Colonic mucosa (tissue), 4 donors: ENCODE measurements at regions not wholly inside any gene's neighbourhood (a gene's known extent, or its start where the extent isn't known, plus 50 kb on each side); places are given as distances from the start of the nearest gene placed in this dataset.

Source experiments
- DNase-seq: peaks from one replicate; pipeline ENCODE4 v3.0.0-alpha.2; 2020
- H3K27ac ChIP-seq: fragments of 200-600 bp; one replicate; pipeline ENCODE4 v1.8.0; 2021
- H3K27me3 ChIP-seq: fragments of 200-600 bp; one replicate; pipeline ENCODE4 v1.8.0; 2021
- H3K36me3 ChIP-seq: fragments of 200-600 bp; one replicate; pipeline ENCODE4 v1.8.0; 2021
- H3K4me1 ChIP-seq: fragments of 200-600 bp; one replicate; pipeline ENCODE4 v1.8.0; 2021; ENCODE audit warnings: mild to moderate bottlenecking
- H3K4me3 ChIP-seq: fragments of 200-600 bp; one replicate; pipeline ENCODE4 v1.8.0; 2021
- H3K9ac ChIP-seq, 2 donors: one replicate each; pipeline ENCODE4 v1.7.0; 2013; ENCODE audit warnings: control low read depth in 2 of 2, low read depth in 2 of 2, low read length in 2 of 2
- H3K9me3 ChIP-seq: fragments of 200-600 bp; one replicate; pipeline ENCODE4 v1.8.0; 2021
- intact Hi-C: fragments of 100-400 bp; cut with DNase I; formaldehyde crosslinking; loops from one replicate; pipeline ENCODE4 v1.14.1; 2022
- TF ChIP-seq, protein P1 (sequence below): fragments of 200-600 bp; IDR thresholded peaks from one replicate; pipeline ENCODE4 v1.8.0; 2022; ENCODE audit warnings: antibody characterized with exemption, mild to moderate bottlenecking
- donor health status: healthy.
- donor health status: DM: no; HTN: no; CAD: no.
- donor health status: DM: no; HTN: no; CAD: no.

DNA sequence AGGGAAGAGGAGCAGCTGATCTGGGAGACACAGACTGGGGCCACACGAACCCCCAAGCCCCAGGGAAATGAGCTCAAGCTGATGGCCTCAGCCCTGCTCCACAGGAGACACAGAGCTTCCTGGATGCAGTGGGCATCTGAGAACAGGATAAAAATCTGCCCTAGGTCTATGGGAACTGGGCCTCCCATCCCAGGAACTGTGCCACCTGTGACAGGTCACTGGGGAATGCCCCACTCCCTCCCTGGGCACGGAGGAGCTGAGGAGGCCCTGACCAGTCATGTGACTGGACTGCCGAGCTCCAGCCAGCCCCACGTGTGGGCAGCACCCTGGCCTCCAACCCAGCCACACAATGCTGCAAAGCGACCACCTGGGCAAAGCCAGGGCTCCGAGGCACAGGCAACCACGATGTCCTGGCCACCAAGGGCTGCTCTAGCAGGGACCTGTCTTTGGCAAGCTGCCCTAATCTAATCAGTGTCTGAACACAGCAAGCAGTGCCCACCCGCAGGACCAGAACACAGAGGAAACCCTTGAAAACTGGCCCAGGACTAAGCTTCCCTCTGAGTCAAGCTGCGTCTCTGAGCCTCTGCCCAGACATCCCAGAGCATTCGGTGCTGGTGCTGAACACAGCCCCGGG is 57.8 kb upstream of the ID2 start:
- no peak for DNase-seq
- Histone ChIP-seq H3K4me1 (peaks cover 7% of the 10 kb centered on the region), H3K27me3 (no peaks in the 10 kb centered on the region), H3K9ac (no peak overlapping the region), H3K4me3 (no peak overlapping the region), H3K27ac (no peak overlapping the region), H3K36me3 (no peaks in the 10 kb centered on the region), H3K9me3 (no peaks in the 10 kb centered on the region)
- intact Hi-C loops = no loop called here
- TF ChIP-seq, protein P1, sequence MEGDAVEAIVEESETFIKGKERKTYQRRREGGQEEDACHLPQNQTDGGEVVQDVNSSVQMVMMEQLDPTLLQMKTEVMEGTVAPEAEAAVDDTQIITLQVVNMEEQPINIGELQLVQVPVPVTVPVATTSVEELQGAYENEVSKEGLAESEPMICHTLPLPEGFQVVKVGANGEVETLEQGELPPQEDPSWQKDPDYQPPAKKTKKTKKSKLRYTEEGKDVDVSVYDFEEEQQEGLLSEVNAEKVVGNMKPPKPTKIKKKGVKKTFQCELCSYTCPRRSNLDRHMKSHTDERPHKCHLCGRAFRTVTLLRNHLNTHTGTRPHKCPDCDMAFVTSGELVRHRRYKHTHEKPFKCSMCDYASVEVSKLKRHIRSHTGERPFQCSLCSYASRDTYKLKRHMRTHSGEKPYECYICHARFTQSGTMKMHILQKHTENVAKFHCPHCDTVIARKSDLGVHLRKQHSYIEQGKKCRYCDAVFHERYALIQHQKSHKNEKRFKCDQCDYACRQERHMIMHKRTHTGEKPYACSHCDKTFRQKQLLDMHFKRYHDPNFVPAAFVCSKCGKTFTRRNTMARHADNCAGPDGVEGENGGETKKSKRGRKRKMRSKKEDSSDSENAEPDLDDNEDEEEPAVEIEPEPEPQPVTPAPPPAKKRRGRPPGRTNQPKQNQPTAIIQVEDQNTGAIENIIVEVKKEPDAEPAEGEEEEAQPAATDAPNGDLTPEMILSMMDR = no peak

DNA sequence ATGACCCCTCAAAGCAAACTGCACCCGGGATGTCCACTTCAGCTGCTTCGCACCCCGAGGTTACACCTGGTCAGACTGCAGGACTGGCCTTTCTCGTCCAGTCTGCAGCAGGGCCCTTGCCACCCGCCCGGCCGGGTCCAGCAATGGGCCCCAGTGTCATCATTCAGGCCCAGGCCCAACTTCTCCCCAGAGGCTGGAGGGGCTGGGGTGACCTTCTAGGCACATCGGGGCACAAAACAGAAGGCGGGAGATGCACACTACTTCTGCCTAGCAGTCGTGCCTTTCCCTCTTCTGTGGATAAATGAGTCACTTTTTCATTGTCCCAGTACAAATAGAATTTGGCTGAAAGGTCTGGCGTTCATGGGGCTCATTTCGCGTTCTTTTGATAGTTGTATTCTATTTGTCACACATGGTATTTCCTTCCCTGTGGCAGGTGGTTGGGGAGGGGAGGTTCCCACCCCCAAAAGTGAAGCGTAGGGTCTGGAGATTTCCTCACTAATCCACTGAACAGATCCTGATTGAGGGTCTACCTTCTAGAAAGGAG is 56.9 kb upstream of the ID2 start:
- Histone ChIP-seq H3K36me3 (no peaks in the 10 kb centered on the region), H3K4me1 (peaks cover 7% of the 10 kb centered on the region), H3K27ac (no peak overlapping the region), H3K4me3 (no peak overlapping the region), H3K27me3 (no peaks in the 10 kb centered on the region), H3K9ac (no peak overlapping the region), H3K9me3 (no peaks in the 10 kb centered on the region)
- intact Hi-C loops = loop anchor here (5.0 kb wide), 1 partner anchor 57 kb away; the partner anchor contains the start of gene ID2
- TF ChIP-seq, protein P1 = no peak
- no peak for DNase-seq

DNA sequence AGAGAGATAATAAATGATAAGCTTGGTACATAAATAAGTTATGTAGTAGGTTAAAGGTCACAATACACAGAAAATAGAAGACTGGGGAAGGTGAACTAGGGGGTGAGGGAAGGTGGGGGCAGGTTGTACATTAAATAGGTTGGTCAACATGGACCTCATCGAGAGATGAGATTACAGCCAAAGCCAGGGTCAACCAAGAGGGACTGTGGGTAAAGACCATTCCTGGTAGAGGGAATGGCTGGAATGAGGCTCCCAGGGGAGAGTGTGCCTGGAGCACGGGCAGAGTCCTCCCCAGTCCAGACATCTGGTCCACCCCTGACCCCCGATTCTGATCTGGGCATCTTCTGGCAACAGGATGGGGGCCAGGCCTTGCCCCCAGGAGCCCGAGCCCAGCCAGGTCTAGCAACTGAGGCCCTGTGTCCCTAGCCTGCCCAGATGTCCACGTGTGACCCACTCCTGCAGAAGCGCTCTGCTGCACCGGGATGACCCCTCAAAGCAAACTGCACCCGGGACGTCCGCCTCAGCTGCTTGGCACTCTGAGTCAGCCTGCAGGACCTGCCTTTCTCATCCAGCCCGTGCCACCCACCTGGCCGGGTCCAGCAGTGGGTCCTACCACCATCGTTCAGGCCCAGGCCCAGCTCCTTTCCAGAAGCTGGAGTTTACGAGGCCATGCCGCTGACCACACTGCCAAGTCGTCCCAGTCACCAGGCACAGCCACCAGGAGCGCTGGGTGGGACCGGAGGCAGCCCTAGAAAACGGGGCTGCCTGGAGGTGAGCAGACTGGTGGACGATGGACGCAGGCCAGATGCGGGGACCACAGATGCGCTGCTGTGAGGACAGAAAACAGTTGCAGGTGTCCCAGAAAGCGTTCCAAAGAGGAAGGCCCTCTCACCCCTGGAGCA is 56.2 kb upstream of the ID2 start:
- Histone ChIP-seq H3K27me3 (no peaks in the 10 kb centered on the region), H3K9me3 (no peaks in the 10 kb centered on the region), H3K9ac (peak overlapping the region in 1 of 2 donors; percentile 93), H3K4me1 (peaks cover 7% of the 10 kb centered on the region), H3K4me3 (no peak overlapping the region), H3K27ac (no peak overlapping the region), H3K36me3 (no peaks in the 10 kb centered on the region)
- intact Hi-C loops = loop anchor here (5.0 kb wide), 1 partner anchor 57 kb away; the partner anchor contains the start of gene ID2
- TF ChIP-seq, protein P1 = no peak
- peak; percentile 42 for DNase-seq

DNA sequence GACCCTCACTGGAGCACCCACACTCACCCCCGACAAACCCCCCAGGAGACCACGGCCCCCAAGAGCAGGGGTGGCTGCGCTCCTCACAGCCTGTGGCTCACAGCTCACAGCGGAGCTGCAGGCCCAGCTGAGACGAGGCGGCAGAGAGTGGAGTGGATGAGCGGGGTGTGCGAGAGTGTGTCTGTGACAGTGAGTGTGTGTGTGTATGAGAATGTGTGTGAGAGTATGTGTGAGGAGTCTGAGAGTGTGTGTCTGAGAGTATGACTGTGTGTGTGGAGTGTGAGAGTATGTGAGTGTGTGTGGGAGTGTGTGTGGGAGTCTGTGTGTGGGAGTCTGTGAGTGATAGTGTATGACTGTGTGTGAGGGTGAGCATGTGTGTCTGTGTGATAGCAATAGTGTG is 55.3 kb upstream of the ID2 start:
- Histone ChIP-seq H3K4me1 (peaks cover 7% of the 10 kb centered on the region), H3K4me3 (no peak overlapping the region), H3K36me3 (no peaks in the 10 kb centered on the region), H3K9me3 (no peaks in the 10 kb centered on the region), H3K9ac (peak overlapping the region in 1 of 2 donors; percentile 93), H3K27me3 (no peaks in the 10 kb centered on the region), H3K27ac (no peak overlapping the region)
- intact Hi-C loops = loop anchor here (5.0 kb wide), 1 partner anchor 56 kb away; the partner anchor contains the start of gene ID2
- TF ChIP-seq, protein P1 = no peak
- DNase-seq = no peak

DNA sequence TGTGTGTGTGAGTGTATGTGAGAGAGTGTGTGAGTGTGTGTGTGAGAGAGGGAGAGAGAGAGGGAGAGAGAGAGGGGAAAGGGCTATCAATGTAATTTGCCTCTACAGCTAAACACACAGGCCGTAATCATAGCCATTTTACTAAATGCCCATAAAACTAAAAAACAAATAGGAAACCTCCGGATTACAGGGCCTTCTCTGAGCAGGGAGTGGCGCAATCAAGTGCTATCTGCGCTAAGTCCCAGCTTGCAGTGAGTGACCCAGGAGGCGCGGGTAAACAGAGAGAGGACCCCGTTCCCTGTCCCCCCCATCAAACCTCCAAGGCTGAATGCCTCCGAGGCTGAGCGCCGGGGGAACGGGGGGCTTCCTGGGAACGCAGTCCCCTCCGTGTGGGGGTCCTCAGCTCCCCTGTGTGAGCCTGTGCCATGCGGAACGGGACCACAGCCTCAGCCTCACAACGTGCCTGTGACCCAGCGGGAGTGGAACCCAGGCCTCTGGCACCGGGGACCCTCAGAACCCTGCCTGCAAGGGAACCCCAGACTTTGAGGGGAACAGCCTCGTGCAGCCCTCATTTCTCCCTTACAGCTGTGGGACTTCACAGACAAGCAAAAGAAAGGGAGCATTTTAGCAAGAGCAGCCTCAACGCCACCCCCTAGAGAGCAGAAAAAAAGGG is 54.7 kb upstream of the ID2 start:
- H3K4me1 ChIP-seq = peaks cover 7% of the 10 kb centered on the region
- H3K27ac ChIP-seq = peak overlapping the region; percentile 89
- H3K9ac ChIP-seq = peak overlapping the region; percentile 51 to 93
- H3K27me3 ChIP-seq = no peaks in the 10 kb centered on the region
- H3K9me3 ChIP-seq = no peaks in the 10 kb centered on the region
- intact Hi-C loops = loop anchor here (5.0 kb wide), 1 partner anchor 55 kb away; the partner anchor contains the start of gene ID2
- peak overlapping the region; percentile 15 for H3K4me3 ChIP-seq
- H3K36me3 ChIP-seq = no peaks in the 10 kb centered on the region
- TF ChIP-seq, protein P1 = no peak
- peak; percentile 65 for DNase-seq
